Dedifferentiated amniotic fluid mesenchymal stem cell (primary cell): ENCODE measurements at regions not wholly inside any gene's neighbourhood (a gene's known extent, or its start where the extent isn't known, plus 50 kb on each side); places are given as distances from the start of the nearest gene placed in this dataset.

Source experiments
- DNase-seq: peaks from one replicate; pipeline ENCODE4 v3.0.0-alpha.2; 2016; ENCODE audit errors: extremely low spot score

- no peak for DNase-seq
Observed at GRCh38 chr20:39161900-39162299, 199.8 kb downstream of the DHX35 start.

- no peak for DNase-seq
Observed at GRCh38 chr20:39155971-39156370, 193.8 kb downstream of the DHX35 start.

GRCh38 chr20:39152742-39153141, 190.6 kb downstream of the DHX35 start:
- DNase-seq, result no peak

GRCh38 chr20:39152126-39152525, 190.0 kb downstream of the DHX35 start:
- DNase-seq, result no peak

- DNase-seq, result no peak
Observed at GRCh38 chr20:39150501-39150900, 188.4 kb downstream of the DHX35 start.

- no peak for DNase-seq
Observed at GRCh38 chr20:39146394-39146793, 184.2 kb downstream of the DHX35 start.

- DNase-seq, result no peak
Observed at GRCh38 chr20:39145921-39146320, 183.8 kb downstream of the DHX35 start.

- DNase-seq, result no peak
Observed at GRCh38 chr20:39144757-39145156, 182.6 kb downstream of the DHX35 start.

- no peak for DNase-seq
Observed at GRCh38 chr20:39142407-39143096, 180.4 kb downstream of the DHX35 start.

GRCh38 chr20:39137299-39137698, 175.2 kb downstream of the DHX35 start:
- DNase-seq, result no peak

- no peak for DNase-seq
Observed at GRCh38 chr20:39136798-39137197, 174.7 kb downstream of the DHX35 start.

GRCh38 chr20:39135885-39136544, 173.9 kb downstream of the DHX35 start:
- no peak for DNase-seq

- no peak for DNase-seq
Observed at GRCh38 chr20:39133201-39133600, 171.1 kb downstream of the DHX35 start.

- DNase-seq, result no peak
Observed at GRCh38 chr20:39132511-39132910, 170.4 kb downstream of the DHX35 start.

GRCh38 chr20:39132093-39132492, 169.9 kb downstream of the DHX35 start:
- DNase-seq, result no peak

- no peak for DNase-seq
Observed at GRCh38 chr20:39130627-39131026, 168.5 kb downstream of the DHX35 start.

- no peak for DNase-seq
Observed at GRCh38 chr20:39129523-39129922, 167.4 kb downstream of the DHX35 start.

- no peak for DNase-seq
Observed at GRCh38 chr20:39124064-39124463, 161.9 kb downstream of the DHX35 start.

- no peak for DNase-seq
Observed at GRCh38 chr20:39123185-39123557, 161.0 kb downstream of the DHX35 start.

- DNase-seq, result no peak
Observed at GRCh38 chr20:39117491-39117890, 155.3 kb downstream of the DHX35 start.

GRCh38 chr20:39116020-39116419, 153.9 kb downstream of the DHX35 start:
- no peak for DNase-seq

- no peak for DNase-seq
Observed at GRCh38 chr20:39112178-39112743, 150.1 kb downstream of the DHX35 start.
